Osteoblast (primary cell): ENCODE measurements at regions not wholly inside any gene's neighbourhood (a gene's known extent, or its start where the extent isn't known, plus 50 kb on each side); places are given as distances from the start of the nearest gene placed in this dataset.

Source experiments
- DNase-seq: peaks from one replicate; pipeline ENCODE4 v3.0.0; 2011; ENCODE audit warnings: low spot score, mixed read lengths; ENCODE audit not compliant: insufficient read length; ENCODE audit errors: missing footprints
- H2AFZ ChIP-seq: 2 replicates; pipeline ENCODE4 v1.6.0; 2011; ENCODE audit warnings: mild to moderate bottlenecking, low read length
- H3K27ac ChIP-seq: 2 replicates; pipeline ENCODE4 v1.5.1; 2011; ENCODE audit warnings: mild to moderate bottlenecking, low read depth, low read length, moderate library complexity
- H3K27me3 ChIP-seq: 2 replicates; pipeline ENCODE4 v1.6.0; 2012; ENCODE audit warnings: mild to moderate bottlenecking, control low read depth, inconsistent platforms, low read length, moderate library complexity; ENCODE audit not compliant: insufficient read depth
- H3K36me3 ChIP-seq: 2 replicates; pipeline ENCODE4 v1.5.1; 2011; ENCODE audit warnings: mild to moderate bottlenecking, low read length, control low read depth, moderate library complexity; ENCODE audit not compliant: insufficient read depth
- H3K4me1 ChIP-seq: 2 replicates; pipeline ENCODE4 v1.5.1; 2011; ENCODE audit warnings: mild to moderate bottlenecking, low read length, control low read depth, moderate library complexity; ENCODE audit not compliant: insufficient read depth
- H3K4me2 ChIP-seq: 2 replicates; pipeline ENCODE4 v1.6.0; 2011; ENCODE audit warnings: mild to moderate bottlenecking, low read length; ENCODE audit not compliant: insufficient read depth
- H3K4me3 ChIP-seq: fragments of 200-600 bp; sonication (generic); 3 replicates; pipeline ENCODE4 v1.5.1; 2012; ENCODE audit warnings: mild to moderate bottlenecking, low read length, inconsistent platforms; ENCODE audit not compliant: insufficient read depth
- H3K79me2 ChIP-seq: 2 replicates; pipeline ENCODE4 v1.6.0; 2012; ENCODE audit warnings: mild to moderate bottlenecking, low read length, control low read depth, inconsistent platforms; ENCODE audit not compliant: insufficient read depth
- H3K9me3 ChIP-seq: 2 replicates; pipeline ENCODE4 v1.5.1; 2011; ENCODE audit warnings: low read depth, low read length, control low read depth
- H4K20me1 ChIP-seq: 2 replicates; pipeline ENCODE4 v1.6.0; 2012; ENCODE audit warnings: mild to moderate bottlenecking, low read length, control low read depth; ENCODE audit not compliant: insufficient read depth
- CTCF ChIP-seq: IDR thresholded peaks from 2 replicates; pipeline ENCODE4 v1.5.1; 2011; ENCODE audit warnings: mild to moderate bottlenecking, low read depth, low read length, moderate library complexity; ENCODE audit errors: extremely low read depth

GRCh38 chr4:35793766-35794165 is 450.5 kb downstream of the ARAP2 start:
- no peak for DNase-seq
- H3K9me3 ChIP-seq: peaks cover 5% of the 10 kb centered on the region
- H3K27me3 ChIP-seq: no peaks in the 10 kb centered on the region
- H3K4me1 ChIP-seq: no peaks in the 10 kb centered on the region
- no peaks in the 10 kb centered on the region for H3K36me3 ChIP-seq
- no peak overlapping the region for H3K27ac ChIP-seq
- H3K79me2 ChIP-seq: no peaks in the 10 kb centered on the region
- no peak for TF ChIP-seq CTCF
- no peaks in the 10 kb centered on the region for H4K20me1 ChIP-seq
- H3K4me3 ChIP-seq: no peak overlapping the region
- no peak overlapping the region for H3K4me2 ChIP-seq
- H2AFZ ChIP-seq: no peak overlapping the region

- no peak overlapping the region for H3K27ac ChIP-seq
- no peaks in the 10 kb centered on the region for H3K79me2 ChIP-seq
- no peak for TF ChIP-seq CTCF
- no peaks in the 10 kb centered on the region for H3K36me3 ChIP-seq
- H4K20me1 ChIP-seq: no peaks in the 10 kb centered on the region
- H3K27me3 ChIP-seq: no peaks in the 10 kb centered on the region
- H3K4me3 ChIP-seq: no peak overlapping the region
- DNase-seq: no peak
- no peaks in the 10 kb centered on the region for H3K4me1 ChIP-seq
- H3K9me3 ChIP-seq: peaks cover 2% of the 10 kb centered on the region
- H2AFZ ChIP-seq: no peak overlapping the region
- no peak overlapping the region for H3K4me2 ChIP-seq
Observed at GRCh38 chr4:35800669-35801068, 443.6 kb downstream of the ARAP2 start.

GRCh38 chr4:35802644-35803043 is 441.7 kb downstream of the ARAP2 start:
- TF ChIP-seq CTCF: no peak

GRCh38 chr4:35818520-35818919 is 425.8 kb downstream of the ARAP2 start:
- Histone ChIP-seq H3K27me3 (no peaks in the 10 kb centered on the region), H3K27ac (no peak overlapping the region), H4K20me1 (no peaks in the 10 kb centered on the region), H3K4me2 (no peak overlapping the region), H3K9me3 (peaks cover 3% of the 10 kb centered on the region), H3K36me3 (no peaks in the 10 kb centered on the region), H2AFZ (no peak overlapping the region), H3K4me1 (no peaks in the 10 kb centered on the region), H3K79me2 (no peaks in the 10 kb centered on the region), H3K4me3 (no peak overlapping the region)
- TF ChIP-seq CTCF: no peak
- DNase-seq: no peak

More at GRCh38 chr4:35802644-35803043, 441.7 kb downstream of the ARAP2 start:
- H3K27ac ChIP-seq: no peak overlapping the region
- no peak overlapping the region for H3K4me2 ChIP-seq
- H3K79me2 ChIP-seq: no peaks in the 10 kb centered on the region
- no peaks in the 10 kb centered on the region for H3K9me3 ChIP-seq
- no peak overlapping the region for H2AFZ ChIP-seq
- no peaks in the 10 kb centered on the region for H3K4me1 ChIP-seq
- no peaks in the 10 kb centered on the region for H3K27me3 ChIP-seq
- H3K36me3 ChIP-seq: no peaks in the 10 kb centered on the region
- H4K20me1 ChIP-seq: no peaks in the 10 kb centered on the region
- no peak for DNase-seq
- H3K4me3 ChIP-seq: no peak overlapping the region
